ENCODE measurements at regions not wholly inside any gene's neighbourhood (a gene's known extent, or its start where the extent isn't known, plus 50 kb on each side); places are given as distances from the start of the nearest gene placed in this dataset.

DNA sequence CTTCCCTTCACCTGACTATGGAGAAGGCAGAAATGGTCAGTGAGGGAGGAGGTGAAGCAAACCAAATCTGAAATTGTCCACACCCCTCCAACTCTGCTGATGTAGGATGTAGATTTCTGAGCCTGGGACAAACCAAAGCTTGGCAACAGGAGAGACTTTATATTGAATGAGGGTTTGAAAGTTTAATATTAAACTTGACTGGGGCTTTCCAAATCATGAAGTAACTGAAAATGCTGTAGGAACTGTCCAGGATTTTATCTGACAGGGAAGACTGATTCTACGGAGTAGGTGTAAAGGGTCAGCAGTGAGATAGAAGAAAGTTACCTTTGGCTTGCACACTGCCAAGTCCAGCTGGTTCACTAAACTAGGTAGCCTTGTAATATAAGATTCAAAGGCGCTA is 194.5 kb downstream of the TDRD15 start:
- TF ChIP-seq EZH2 (IDR thresholded peaks at IDR 0.05), result no peak
- TF ChIP-seq POLR2AphosphoS5 (IDR thresholded peaks at IDR 0.05; ENCODE audit: borderline replicate concordance, low read depth, low read length), result no peak
- TF ChIP-seq FOXP2 (optimal IDR thresholded peaks at IDR 0.05; ENCODE audit: control extremely low read depth, extremely low read length, insufficient read depth), result no peak

Data from SK-N-MC (cell line).